ENCODE measurements at regions not wholly inside any gene's neighbourhood (a gene's known extent, or its start where the extent isn't known, plus 50 kb on each side); places are given as distances from the start of the nearest gene placed in this dataset.
"Not testable (repeated sequence)": the region's sequence is repeated elsewhere in the genome, so short reads cannot be mapped to it uniquely, and the experiment has no call there.

- FAIRE-seq, result not testable (repeated sequence)
Measured at GRCh38 chr10:61818251-61818650, 83.2 kb upstream of the ARID5B start.

GRCh38 chr10:61819208-61819607 lies 82.3 kb upstream of the ARID5B start:
- FAIRE-seq, result no peak

GRCh38 chr10:61821153-61821552 lies 80.3 kb upstream of the ARID5B start:
- no peak for FAIRE-seq

GRCh38 chr10:61821693-61822092 lies 79.8 kb upstream of the ARID5B start:
- no peak for FAIRE-seq

GRCh38 chr10:61822096-61822495 lies 79.4 kb upstream of the ARID5B start:
- FAIRE-seq, result no peak

GRCh38 chr10:61822781-61823230 lies 78.7 kb upstream of the ARID5B start:
- FAIRE-seq, result no peak

- FAIRE-seq, result no peak
Measured at GRCh38 chr10:61825001-61825400, 76.5 kb upstream of the ARID5B start.

- FAIRE-seq, result no peak
Measured at GRCh38 chr10:61825628-61826027, 75.9 kb upstream of the ARID5B start.

- no peak for FAIRE-seq
Measured at GRCh38 chr10:61828034-61828433, 73.5 kb upstream of the ARID5B start.

GRCh38 chr10:61828788-61829187 lies 72.7 kb upstream of the ARID5B start:
- no peak for FAIRE-seq

- FAIRE-seq, result no peak
Measured at GRCh38 chr10:61830072-61830845, 71.2 kb upstream of the ARID5B start.

- FAIRE-seq, result no peak
Measured at GRCh38 chr10:61830846-61831273, 70.6 kb upstream of the ARID5B start.

GRCh38 chr10:61832866-61833481 lies 68.5 kb upstream of the ARID5B start:
- no peak for FAIRE-seq

GRCh38 chr10:61834519-61834918 lies 67.0 kb upstream of the ARID5B start:
- no peak for FAIRE-seq

- FAIRE-seq, result peak; percentile 96
Measured at GRCh38 chr10:61835069-61835945, 66.2 kb upstream of the ARID5B start.

GRCh38 chr10:61835946-61836887 lies 65.3 kb upstream of the ARID5B start:
- peak; percentile 94 for FAIRE-seq

GRCh38 chr10:61836888-61837754 lies 64.4 kb upstream of the ARID5B start:
- peak; percentile 99 for FAIRE-seq

- FAIRE-seq, result no peak
Measured at GRCh38 chr10:61837755-61838171, 63.7 kb upstream of the ARID5B start.

- FAIRE-seq, result peak; percentile 96
Measured at GRCh38 chr10:61839916-61840315, 61.6 kb upstream of the ARID5B start.

GRCh38 chr10:61840403-61840802 lies 61.1 kb upstream of the ARID5B start:
- FAIRE-seq, result peak; percentile 81

- FAIRE-seq, result no peak
Measured at GRCh38 chr10:61841338-61841875, 60.1 kb upstream of the ARID5B start.

Measured in islet of Langerhans (tissue), 1 donor.